ENCODE measurements at regions not wholly inside any gene's neighbourhood (a gene's known extent, or its start where the extent isn't known, plus 50 kb on each side); places are given as distances from the start of the nearest gene placed in this dataset.

DNA sequence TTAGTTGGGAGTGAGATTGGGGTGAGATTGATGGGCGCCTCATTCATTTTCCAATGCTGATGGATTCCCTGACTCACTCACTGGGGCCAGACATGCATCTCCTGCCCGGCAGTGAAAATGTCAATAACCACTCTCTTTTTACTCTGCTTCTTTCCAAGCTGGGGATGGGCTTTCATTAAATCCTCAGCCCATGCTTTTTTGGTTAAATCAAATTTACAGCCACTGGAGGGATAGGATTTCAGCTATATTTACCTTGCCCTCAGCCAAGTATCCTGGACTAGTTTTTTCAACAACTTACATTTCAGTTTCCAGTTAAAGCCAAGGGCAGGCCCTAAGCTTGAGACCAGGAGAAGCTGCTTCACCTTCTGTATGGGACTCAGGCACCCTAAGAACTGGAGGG, 162.8 kb downstream of the TSN start:
- CTCF ChIA-PET = no interaction called here

DNA sequence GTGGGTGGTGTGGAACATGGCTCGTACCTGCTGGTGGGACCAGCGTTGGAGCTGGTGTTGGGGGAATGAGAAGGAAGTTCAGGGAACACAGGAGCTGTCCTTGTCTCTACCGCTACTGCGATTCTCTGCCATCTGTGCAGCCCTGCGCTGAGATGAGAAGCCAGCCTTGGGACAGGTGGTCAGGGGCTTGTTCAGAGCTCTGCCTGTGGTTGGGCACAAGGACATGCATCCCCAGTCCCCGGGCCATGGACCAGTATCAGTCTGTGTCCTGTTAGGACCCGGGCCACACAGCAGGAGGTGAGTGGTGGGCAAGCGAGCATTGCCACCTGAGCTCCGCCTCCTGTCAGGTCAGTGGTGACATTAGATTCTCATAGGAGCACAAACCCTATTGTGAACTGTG, 164.4 kb downstream of the TSN start:
- Histone ChIP-seq H3K4me1 (replicated peaks; ENCODE audit: insufficient read depth) (no peaks in the 10 kb centered on the region), H3K27me3 (ENCODE audit: insufficient read depth, low read depth) (peaks cover 9% of the 10 kb centered on the region; the same call in 1 of the 2 replicates), H3K9me2 (ENCODE audit: insufficient read depth) (no peaks in the 10 kb centered on the region), H3K79me2 (ENCODE audit: low read depth) (no peaks in the 10 kb centered on the region), H2AFZ (no peak overlapping the region), H3K36me3 (ENCODE audit: low read depth) (no peaks in the 10 kb centered on the region), H3K9me3 (ENCODE audit: insufficient read depth, low read depth) (no peaks in the 10 kb centered on the region), H3K4me2 (no peak overlapping the region), H3F3A (ENCODE audit: insufficient read depth, low read depth) (no peaks in the 10 kb centered on the region), H4K20me1 (ENCODE audit: insufficient read depth) (no peaks in the 10 kb centered on the region), H3K27ac (no peak overlapping the region), H3K4me3 (no peak overlapping the region)
- DNase-seq = no peak
- BruUV-seq (replicated peaks) = no TSS peak
- ChIA-PET POLR2A (ENCODE audit: unreplicated experiment) (no interaction called here), CTCF (no interaction called here)
- intact Hi-C loops (cut with micrococcal nuclease; ENCODE audit: unreplicated experiment) = no loop called here
- no peak for TF ChIP-seq EZH2 (IDR thresholded peaks at IDR 0.05; ENCODE audit: low read depth)
- TF ChIP-seq, protein P1, sequence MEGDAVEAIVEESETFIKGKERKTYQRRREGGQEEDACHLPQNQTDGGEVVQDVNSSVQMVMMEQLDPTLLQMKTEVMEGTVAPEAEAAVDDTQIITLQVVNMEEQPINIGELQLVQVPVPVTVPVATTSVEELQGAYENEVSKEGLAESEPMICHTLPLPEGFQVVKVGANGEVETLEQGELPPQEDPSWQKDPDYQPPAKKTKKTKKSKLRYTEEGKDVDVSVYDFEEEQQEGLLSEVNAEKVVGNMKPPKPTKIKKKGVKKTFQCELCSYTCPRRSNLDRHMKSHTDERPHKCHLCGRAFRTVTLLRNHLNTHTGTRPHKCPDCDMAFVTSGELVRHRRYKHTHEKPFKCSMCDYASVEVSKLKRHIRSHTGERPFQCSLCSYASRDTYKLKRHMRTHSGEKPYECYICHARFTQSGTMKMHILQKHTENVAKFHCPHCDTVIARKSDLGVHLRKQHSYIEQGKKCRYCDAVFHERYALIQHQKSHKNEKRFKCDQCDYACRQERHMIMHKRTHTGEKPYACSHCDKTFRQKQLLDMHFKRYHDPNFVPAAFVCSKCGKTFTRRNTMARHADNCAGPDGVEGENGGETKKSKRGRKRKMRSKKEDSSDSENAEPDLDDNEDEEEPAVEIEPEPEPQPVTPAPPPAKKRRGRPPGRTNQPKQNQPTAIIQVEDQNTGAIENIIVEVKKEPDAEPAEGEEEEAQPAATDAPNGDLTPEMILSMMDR (conservative IDR thresholded peaks at IDR 0.05) = no peak

More for the DNA sequence above, 162.8 kb downstream of the TSN start:
- no TSS peak for BruUV-seq (replicated peaks)
- POLR2A ChIA-PET (ENCODE audit: unreplicated experiment) = no interaction called here
- Histone ChIP-seq H3K27ac (no peak overlapping the region), H4K20me1 (ENCODE audit: insufficient read depth) (no peaks in the 10 kb centered on the region), H3K4me1 (replicated peaks; ENCODE audit: insufficient read depth) (no peaks in the 10 kb centered on the region), H3K27me3 (ENCODE audit: insufficient read depth, low read depth) (peaks cover 15% of the 10 kb centered on the region; the same call in 1 of the 2 replicates), H3K79me2 (ENCODE audit: low read depth) (no peaks in the 10 kb centered on the region), H3K4me3 (no peak overlapping the region), H3K9me2 (ENCODE audit: insufficient read depth) (no peaks in the 10 kb centered on the region), H3F3A (ENCODE audit: insufficient read depth, low read depth) (no peaks in the 10 kb centered on the region), H3K4me2 (no peak overlapping the region), H2AFZ (no peak overlapping the region), H3K9me3 (ENCODE audit: insufficient read depth, low read depth) (no peaks in the 10 kb centered on the region), H3K36me3 (ENCODE audit: low read depth) (no peaks in the 10 kb centered on the region)
- intact Hi-C loops (cut with micrococcal nuclease; ENCODE audit: unreplicated experiment) = no loop called here
- TF ChIP-seq, protein P1 (conservative IDR thresholded peaks at IDR 0.05) = no peak
- no peak for TF ChIP-seq EZH2 (IDR thresholded peaks at IDR 0.05; ENCODE audit: low read depth)
- no peak for DNase-seq

DNA sequence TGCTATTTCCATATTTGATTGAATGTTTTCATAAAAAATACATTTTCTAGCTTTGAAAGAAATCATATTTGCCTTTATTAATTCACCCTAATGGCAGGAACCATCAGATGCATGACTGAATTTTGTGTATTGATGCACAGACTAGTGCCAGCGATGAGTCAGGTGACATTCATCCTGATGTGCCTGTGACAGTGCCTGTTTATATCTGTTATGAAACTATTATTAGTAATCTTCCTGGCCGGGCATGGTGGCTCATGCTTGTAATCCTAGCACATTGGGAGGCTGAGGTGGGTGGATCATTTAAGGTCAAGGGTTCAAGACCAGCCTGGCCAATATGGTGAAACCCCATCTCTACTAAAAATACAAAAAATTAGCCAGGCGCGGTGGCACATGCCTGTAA, 170.0 kb downstream of the TSN start:
- Histone ChIP-seq H3K4me3 (no peak overlapping the region), H3K79me2 (ENCODE audit: low read depth) (no peaks in the 10 kb centered on the region), H4K20me1 (ENCODE audit: insufficient read depth) (no peaks in the 10 kb centered on the region), H3K4me1 (replicated peaks; ENCODE audit: insufficient read depth) (no peaks in the 10 kb centered on the region), H3K4me2 (no peak overlapping the region), H3K27me3 (ENCODE audit: insufficient read depth, low read depth) (peaks cover 28% of the 10 kb centered on the region), H3F3A (ENCODE audit: insufficient read depth, low read depth) (no peaks in the 10 kb centered on the region), H3K9me3 (ENCODE audit: insufficient read depth, low read depth) (no peaks in the 10 kb centered on the region), H3K9me2 (ENCODE audit: insufficient read depth) (no peaks in the 10 kb centered on the region), H3K27ac (no peak overlapping the region), H2AFZ (no peak overlapping the region), H3K36me3 (ENCODE audit: low read depth) (no peaks in the 10 kb centered on the region)
- POLR2A ChIA-PET (ENCODE audit: unreplicated experiment) = no interaction called here
- TF ChIP-seq EZH2 (IDR thresholded peaks at IDR 0.05; ENCODE audit: low read depth) = no peak
- TF ChIP-seq, protein P1 (conservative IDR thresholded peaks at IDR 0.05) = no peak
- no TSS peak for BruUV-seq (replicated peaks)
- intact Hi-C loops (cut with micrococcal nuclease; ENCODE audit: unreplicated experiment) = no loop called here
- CTCF ChIA-PET = no interaction called here
- DNase-seq = no peak

All from PC-9 (cell line).